ENCODE measurements at regions not wholly inside any gene's neighbourhood (a gene's known extent, or its start where the extent isn't known, plus 50 kb on each side); places are given as distances from the start of the nearest gene placed in this dataset.
"Not testable (repeated sequence)": the region's sequence is repeated elsewhere in the genome, so short reads cannot be mapped to it uniquely, and the experiment has no call there.

DNA sequence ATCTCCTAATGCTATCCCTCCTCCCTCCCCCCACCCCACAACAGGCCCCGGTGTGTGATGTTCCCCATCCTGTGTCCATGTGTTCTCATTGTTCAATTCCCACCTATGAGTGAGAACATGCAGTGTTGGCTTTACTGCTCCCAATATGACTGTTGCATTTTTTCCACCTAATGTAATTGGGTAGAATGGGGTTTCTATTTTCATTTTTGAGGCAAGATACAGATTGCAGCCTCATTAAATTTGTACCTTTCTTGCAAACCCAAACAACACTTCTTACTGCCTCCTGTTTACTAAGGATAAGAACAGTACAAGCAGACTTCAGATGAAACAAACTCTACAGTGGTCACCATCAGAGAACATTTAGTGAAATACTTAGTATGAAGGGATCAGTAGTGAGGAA is 187.0 kb upstream of the RPL34 start:
- TF ChIP-seq POLR2A (IDR thresholded peaks at IDR 0.05; ENCODE audit: extremely low read depth, insufficient read length); CTCF (IDR thresholded peaks at IDR 0.05; ENCODE audit: low read depth, low read length); MYC (IDR thresholded peaks at IDR 0.05; ENCODE audit: low read depth, low read length): not testable (repeated sequence)

All from NB4 (cell line).